ENCODE measurements at regions not wholly inside any gene's neighbourhood (a gene's known extent, or its start where the extent isn't known, plus 50 kb on each side); places are given as distances from the start of the nearest gene placed in this dataset.

GRCh38 chr20:11654766-11655165, 262.9 kb upstream of the BTBD3 start:
- Histone ChIP-seq H4K91ac (replicated peaks; ENCODE audit: insufficient read length, low read length) (no peak overlapping the region), H2AFZ (ENCODE audit: low read length) (no peak overlapping the region), H2AK5ac (ENCODE audit: low read depth, low read length) (no peak overlapping the region), H3K4me2 (ENCODE audit: insufficient read depth in 1 of 2, low read depth in 2 of 2, low read length in 2 of 2) (no peak overlapping the region), H3K27ac (ENCODE audit: low read depth, low read length) (no peak overlapping the region), H4K5ac (ENCODE audit: insufficient read length, low read depth, low read length) (no peak overlapping the region), H2BK5ac (ENCODE audit: low read depth, low read length) (no peak overlapping the region), H3K9me3 (ENCODE audit: insufficient read depth in 2 of 2, low read depth in 1 of 2, low read length in 1 of 2) (no peaks in the 10 kb centered on the region), H3K9ac (replicated peaks in 1 of 4; ENCODE audit: extremely low read depth in 1 of 4, low read depth in 3 of 4, low read length in 3 of 4) (no peak overlapping the region), H2BK20ac (ENCODE audit: low read length) (no peak overlapping the region), H3K23me2 (ENCODE audit: low read depth, low read length) (no peaks in the 10 kb centered on the region), H3K56ac (replicated peaks; ENCODE audit: insufficient read length, low read depth, low read length) (no peak overlapping the region), H2BK15ac (ENCODE audit: low read length) (no peak overlapping the region), H3K23ac (ENCODE audit: insufficient read length) (no peak overlapping the region), H3K14ac (ENCODE audit: insufficient read length) (no peak overlapping the region), H3K18ac (ENCODE audit: extremely low read depth, low read length) (no peak overlapping the region), H4K8ac (ENCODE audit: extremely low read depth, insufficient read depth, low read length) (no peak overlapping the region), H2BK12ac (ENCODE audit: low read depth, low read length) (no peak overlapping the region), H2BK120ac (replicated peaks; ENCODE audit: low read depth, low read length) (no peak overlapping the region), H3K79me1 (ENCODE audit: low read depth, low read length) (no peaks in the 10 kb centered on the region), H3K4ac (replicated peaks; ENCODE audit: insufficient read length, low read depth, low read length) (no peak overlapping the region), H3K4me3 (ENCODE audit: extremely low read depth in 1 of 4, insufficient read depth in 2 of 4, low read depth in 3 of 4, low read length in 4 of 4) (no peak overlapping the region), H3K27me3 (replicated peaks in 1 of 4; ENCODE audit: control insufficient read depth in 3 of 4, extremely low read depth in 1 of 4, insufficient read depth in 3 of 4, low read length in 3 of 4) (no peaks in the 10 kb centered on the region), H3K36me3 (ENCODE audit: control insufficient read depth in 2 of 4, insufficient read depth in 4 of 4, low read length in 3 of 4) (no peaks in the 10 kb centered on the region), H3K4me1 (replicated peaks in 1 of 4; ENCODE audit: control insufficient read depth in 3 of 4, insufficient read depth in 4 of 4, low read length in 3 of 4) (no peaks in the 10 kb centered on the region), H4K20me1 (replicated peaks in 1 of 2; ENCODE audit: control insufficient read depth in 1 of 2, insufficient read depth in 2 of 2, low read length in 2 of 2) (no peaks in the 10 kb centered on the region), H3K79me2 (ENCODE audit: control insufficient read depth in 1 of 2, insufficient read depth in 2 of 2, low read length in 2 of 2) (no peaks in the 10 kb centered on the region)
- 100% methylated on average over 1 of the region's 1 CpG; no CpG with 5 or more reads in 1 of the 2 experiments for WGBS, 2 experiments (ENCODE audit: extremely low coverage in 1 of 2, insufficient coverage in 1 of 2, insufficient read length in 1 of 2, insufficient replicate concordance in 2 of 2, low coverage in 1 of 2, low lambda C conversion rate in 2 of 2, missing lambda C conversion rate in 1 of 2)
- no peak for DNase-seq (ENCODE audit: low read depth in 1 of 2, low spot score in 2 of 2)
- FAIRE-seq, result no peak
- ChIA-PET CTCF (ENCODE audit: partially characterized antibody) (no interaction called here), POLR2A (ENCODE audit: partially characterized antibody) (no interaction called here)
- TF ChIP-seq CHD2 (IDR thresholded peaks at IDR 0.05; ENCODE audit: low read length), result no peak
- TF ChIP-seq TAF7 (optimal IDR thresholded peaks at IDR 0.05; ENCODE audit: borderline replicate concordance, low read depth, low read length), result no peak
- no peak for TF ChIP-seq CEBPB (IDR thresholded peaks at IDR 0.05; ENCODE audit: low read depth, low read length)
- TF ChIP-seq MAFK (IDR thresholded peaks at IDR 0.05; ENCODE audit: low read depth, low read length), result no peak

All from H1 (cell line).